Gastrocnemius medialis (tissue), 4 donors: ENCODE measurements at regions not wholly inside any gene's neighbourhood (a gene's known extent, or its start where the extent isn't known, plus 50 kb on each side); places are given as distances from the start of the nearest gene placed in this dataset.

Source experiments
- CTCF ChIP-seq, 5 experiments: fragments of 450-650 bp in 3 of 5; fragments of 200-600 bp in 2 of 5; sonication (generic) in 2 of 5; IDR thresholded peaks in 4 of 5; conservative IDR thresholded peaks in 1 of 5; 1 replicate in 4 of 5; 2 replicates in 1 of 5; pipeline ENCODE4 v1.5.1; 2016 to 2019; ENCODE audit warnings: antibody characterized with exemption in 5 of 5, mild to moderate bottlenecking in 3 of 5, moderate library complexity in 3 of 5
- POLR2A ChIP-seq, 2 donors: fragments of 450-650 bp; IDR thresholded peaks; one replicate each; pipeline ENCODE4 v1.6.1; 2017; ENCODE audit warnings: antibody characterized with exemption in 2 of 2, mild to moderate bottlenecking in 2 of 2, moderate library complexity in 2 of 2

GRCh38 chr4:130306566-130306965 is 1210.6 kb downstream of the C4orf33 start:
- TF ChIP-seq POLR2A (IDR thresholded peaks at IDR 0.05), result no peak
- no peak for TF ChIP-seq CTCF (IDR thresholded peaks at IDR 0.05 in 4 of 5, conservative IDR thresholded peaks at IDR 0.05 in 1 of 5)
